Chondrocyte (in vitro differentiated cells): ENCODE measurements at regions not wholly inside any gene's neighbourhood (a gene's known extent, or its start where the extent isn't known, plus 50 kb on each side); places are given as distances from the start of the nearest gene placed in this dataset.

ENCODE experiments used
- DNase-seq: peaks from one replicate; pipeline ENCODE4 v3.0.0; 2021; ENCODE audit warnings: mixed read lengths, low spot score
- H3K27ac Mint-ChIP-seq: one replicate; pipeline ENCODE4 v1.8.0; 2021; ENCODE audit warnings: mild to moderate bottlenecking, moderate library complexity, mixed read lengths; ENCODE audit not compliant: unreplicated experiment
- H3K27me3 Mint-ChIP-seq: 2 replicates; pipeline ENCODE4 v1.8.0; 2021; ENCODE audit warnings: low read depth, mixed read lengths
- H3K36me3 Mint-ChIP-seq: 2 replicates; pipeline ENCODE4 v1.8.0; 2021; ENCODE audit warnings: low read depth, mixed read lengths
- H3K4me1 Mint-ChIP-seq: 2 replicates; pipeline ENCODE4 v1.8.0; 2021; ENCODE audit warnings: low read depth, mild to moderate bottlenecking, mixed read lengths
- H3K4me3 Mint-ChIP-seq: one replicate; pipeline ENCODE4 v1.8.0; 2021; ENCODE audit warnings: mild to moderate bottlenecking, moderate library complexity, mixed read lengths; ENCODE audit not compliant: unreplicated experiment
- H3K9me3 Mint-ChIP-seq: 2 replicates; pipeline ENCODE4 v1.8.0; 2021; ENCODE audit warnings: low read depth, mixed read lengths
- CTCF ChIP-seq: fragments of 200-600 bp; sonication (generic); IDR thresholded peaks from 2 replicates; pipeline ENCODE4 v1.5.0; 2021; ENCODE audit warnings: antibody characterized with exemption, mild to moderate bottlenecking, moderate library complexity

GRCh38 chr9:79041266-79041665, 530.5 kb upstream of the TLE4 start:
- no peak overlapping the region for H3K4me3 Mint-ChIP-seq
- H3K27me3 Mint-ChIP-seq, result no peaks in the 10 kb centered on the region
- no peak for TF ChIP-seq CTCF
- no peaks in the 10 kb centered on the region for H3K9me3 Mint-ChIP-seq
- DNase-seq, result no peak
- H3K27ac Mint-ChIP-seq, result no peak overlapping the region
- H3K36me3 Mint-ChIP-seq, result no peaks in the 10 kb centered on the region
- H3K4me1 Mint-ChIP-seq, result no peaks in the 10 kb centered on the region

- H3K27me3 Mint-ChIP-seq, result no peaks in the 10 kb centered on the region
- TF ChIP-seq CTCF, result no peak
- DNase-seq, result no peak
- H3K4me3 Mint-ChIP-seq, result no peak overlapping the region
- peaks cover 5% of the 10 kb centered on the region for H3K4me1 Mint-ChIP-seq
- no peaks in the 10 kb centered on the region for H3K9me3 Mint-ChIP-seq
- no peak overlapping the region for H3K27ac Mint-ChIP-seq
- H3K36me3 Mint-ChIP-seq, result no peaks in the 10 kb centered on the region
Observed at GRCh38 chr9:79043916-79044315, 527.8 kb upstream of the TLE4 start.

GRCh38 chr9:79046401-79046800, 525.4 kb upstream of the TLE4 start:
- no peak for DNase-seq
- no peak overlapping the region for H3K4me3 Mint-ChIP-seq
- H3K4me1 Mint-ChIP-seq, result peaks cover 5% of the 10 kb centered on the region
- no peaks in the 10 kb centered on the region for H3K36me3 Mint-ChIP-seq
- no peaks in the 10 kb centered on the region for H3K27me3 Mint-ChIP-seq
- TF ChIP-seq CTCF, result no peak
- H3K9me3 Mint-ChIP-seq, result no peaks in the 10 kb centered on the region
- H3K27ac Mint-ChIP-seq, result no peak overlapping the region

- Mint-ChIP-seq H3K27me3 (no peaks in the 10 kb centered on the region), H3K4me3 (no peak overlapping the region), H3K27ac (no peak overlapping the region), H3K4me1 (peaks cover 13% of the 10 kb centered on the region), H3K9me3 (no peaks in the 10 kb centered on the region), H3K36me3 (no peaks in the 10 kb centered on the region)
- no peak for DNase-seq
- TF ChIP-seq CTCF, result no peak
Observed at GRCh38 chr9:79049371-79049770, 522.4 kb upstream of the TLE4 start.

- Mint-ChIP-seq H3K9me3 (no peaks in the 10 kb centered on the region), H3K4me1 (peaks cover 7% of the 10 kb centered on the region), H3K27me3 (no peaks in the 10 kb centered on the region), H3K36me3 (no peaks in the 10 kb centered on the region), H3K4me3 (no peak overlapping the region), H3K27ac (no peak overlapping the region)
- no peak for DNase-seq
- no peak for TF ChIP-seq CTCF
Observed at GRCh38 chr9:79053598-79053997, 518.2 kb upstream of the TLE4 start.
